MCF 10A (cell line): ENCODE measurements at regions not wholly inside any gene's neighbourhood (a gene's known extent, or its start where the extent isn't known, plus 50 kb on each side); places are given as distances from the start of the nearest gene placed in this dataset.
"Not testable (repeated sequence)": the region's sequence is repeated elsewhere in the genome, so short reads cannot be mapped to it uniquely, and the experiment has no call there.

Experiments used
- BruUV-seq: library from RNA; stranded (reverse); fragments of 400-500 nt; replicated peaks from 2 replicates; lab custom pipeline; 2021; lab: Mats Ljungman, UMichigan
- CTCF ChIA-PET: fragments of 300-600 bp; sonication (Branson Sonifier 250); formaldehyde crosslinking; extraction: SDS; loops from one replicate; lab custom pipeline; 2021; ENCODE audit warnings: antibody characterized with exemption, inconsistent platforms; lab: Yijun Ruan, JAX
- POLR2A ChIA-PET: fragments of 300-600, 350-650 bp; sonication (Branson Sonifier 250); formaldehyde crosslinking; extraction: SDS; loops from one replicate; lab custom pipeline; 2020; ENCODE audit warnings: antibody characterized with exemption, inconsistent platforms; lab: Yijun Ruan, JAX
- DNase-seq: peaks from one replicate; pipeline ENCODE4 v3.0.0-alpha.2; 2018; ENCODE audit not compliant: unreplicated experiment
- H3K27ac Mint-ChIP-seq: one replicate; pipeline ENCODE4 v1.8.0; 2022; ENCODE audit warnings: mild to moderate bottlenecking, low read depth, mixed read lengths; ENCODE audit not compliant: unreplicated experiment
- H3K27me3 Mint-ChIP-seq: one replicate; pipeline ENCODE4 v1.8.0; 2022; ENCODE audit warnings: mixed read lengths; ENCODE audit not compliant: insufficient read depth, unreplicated experiment
- H3K36me3 Mint-ChIP-seq: one replicate; pipeline ENCODE4 v1.8.0; 2022; ENCODE audit warnings: mild to moderate bottlenecking, moderate library complexity, mixed read lengths; ENCODE audit not compliant: insufficient read depth, unreplicated experiment
- H3K4me1 Mint-ChIP-seq: one replicate; pipeline ENCODE4 v1.8.0; 2022; ENCODE audit warnings: mixed read lengths; ENCODE audit not compliant: insufficient read depth, unreplicated experiment
- H3K4me3 Mint-ChIP-seq: one replicate; pipeline ENCODE4 v1.8.0; 2022; ENCODE audit warnings: mild to moderate bottlenecking, moderate library complexity, mixed read lengths; ENCODE audit not compliant: unreplicated experiment
- H3K9me3 Mint-ChIP-seq: one replicate; pipeline ENCODE4 v1.8.0; 2022; ENCODE audit warnings: mixed read lengths; ENCODE audit not compliant: unreplicated experiment
- CTCF ChIP-seq: fragments of 200-600 bp; IDR thresholded peaks from one replicate; pipeline ENCODE4 v1.8.0; 2022; ENCODE audit warnings: antibody characterized with exemption, mild to moderate bottlenecking; ENCODE audit not compliant: unreplicated experiment
- intact Hi-C: fragments of 100-400 bp; cut with micrococcal nuclease; formaldehyde crosslinking; loops from 2 replicates; pipeline ENCODE4 v1.14.1; 2022

- Mint-ChIP-seq H3K4me3 (no peak overlapping the region), H3K4me1 (no peaks in the 10 kb centered on the region), H3K27me3 (peaks cover 24% of the 10 kb centered on the region), H3K36me3 (no peaks in the 10 kb centered on the region), H3K27ac (no peak overlapping the region), H3K9me3 (no peaks in the 10 kb centered on the region)
- BruUV-seq = no TSS peak
- POLR2A ChIA-PET = interaction anchor here (1.6 kb wide), 1 partner anchor 9 kb away, joined by 6 read pairs; no protein-coding TSS in a partner anchor
- CTCF ChIA-PET = no interaction called here
- intact Hi-C loops = no loop called here
- TF ChIP-seq CTCF = no peak
- no peak for DNase-seq
Measured at GRCh38 chr2:167785606-167786216, 461.7 kb downstream of the STK39 start.

- Mint-ChIP-seq H3K4me1 (no peaks in the 10 kb centered on the region), H3K27ac (no peak overlapping the region), H3K9me3 (no peaks in the 10 kb centered on the region), H3K4me3 (no peak overlapping the region), H3K27me3 (peaks cover 29% of the 10 kb centered on the region), H3K36me3 (no peaks in the 10 kb centered on the region)
- ChIA-PET CTCF (interaction anchor here (0.6 kb wide), 2 partner anchors 14 kb away, joined by 3 to 4 read pairs; no protein-coding TSS in a partner anchor), POLR2A (no interaction called here)
- DNase-seq = no peak
- BruUV-seq = no TSS peak
- no peak for TF ChIP-seq CTCF
- intact Hi-C loops = no loop called here
Measured at GRCh38 chr2:167784084-167784425, 463.3 kb downstream of the STK39 start.

GRCh38 chr2:167783261-167784083 lies 463.9 kb downstream of the STK39 start:
- intact Hi-C loops = no loop called here
- H3K27ac Mint-ChIP-seq = no peak overlapping the region
- no peaks in the 10 kb centered on the region for H3K4me1 Mint-ChIP-seq
- TF ChIP-seq CTCF = no peak
- no peaks in the 10 kb centered on the region for H3K9me3 Mint-ChIP-seq
- peaks cover 35% of the 10 kb centered on the region for H3K27me3 Mint-ChIP-seq
- CTCF ChIA-PET = interaction anchor here (0.6 kb wide), 1 partner anchor 14 kb away, joined by 3 read pairs; no protein-coding TSS in a partner anchor
- POLR2A ChIA-PET = no interaction called here
- no peak overlapping the region for H3K4me3 Mint-ChIP-seq
- H3K36me3 Mint-ChIP-seq = no peaks in the 10 kb centered on the region
- no peak for DNase-seq
- BruUV-seq = no TSS peak

GRCh38 chr2:167781629-167782028 lies 465.8 kb downstream of the STK39 start:
- POLR2A ChIA-PET, DNase-seq, H3K27ac Mint-ChIP-seq, H3K4me3 Mint-ChIP-seq, BruUV-seq, intact Hi-C loops, H3K4me1 Mint-ChIP-seq, H3K9me3 Mint-ChIP-seq, H3K36me3 Mint-ChIP-seq, CTCF ChIA-PET: not testable (repeated sequence)
- peaks cover 44% of the 10 kb centered on the region for H3K27me3 Mint-ChIP-seq
